ENCODE measurements at regions not wholly inside any gene's neighbourhood (a gene's known extent, or its start where the extent isn't known, plus 50 kb on each side); places are given as distances from the start of the nearest gene placed in this dataset.

GRCh38 chr2:52115750-52116149 is 1083.8 kb upstream of the NRXN1 start:
- H3K27me3 ChIP-seq (ENCODE audit: control insufficient read depth, insufficient read depth, low read length), result no peaks in the 10 kb centered on the region
- H3K4me3 ChIP-seq (ENCODE audit: low read depth, low read length), result no peak overlapping the region
- H3K9me3 ChIP-seq (ENCODE audit: control insufficient read depth, insufficient read depth, low read length), result no peaks in the 10 kb centered on the region
- TF ChIP-seq, protein P1, sequence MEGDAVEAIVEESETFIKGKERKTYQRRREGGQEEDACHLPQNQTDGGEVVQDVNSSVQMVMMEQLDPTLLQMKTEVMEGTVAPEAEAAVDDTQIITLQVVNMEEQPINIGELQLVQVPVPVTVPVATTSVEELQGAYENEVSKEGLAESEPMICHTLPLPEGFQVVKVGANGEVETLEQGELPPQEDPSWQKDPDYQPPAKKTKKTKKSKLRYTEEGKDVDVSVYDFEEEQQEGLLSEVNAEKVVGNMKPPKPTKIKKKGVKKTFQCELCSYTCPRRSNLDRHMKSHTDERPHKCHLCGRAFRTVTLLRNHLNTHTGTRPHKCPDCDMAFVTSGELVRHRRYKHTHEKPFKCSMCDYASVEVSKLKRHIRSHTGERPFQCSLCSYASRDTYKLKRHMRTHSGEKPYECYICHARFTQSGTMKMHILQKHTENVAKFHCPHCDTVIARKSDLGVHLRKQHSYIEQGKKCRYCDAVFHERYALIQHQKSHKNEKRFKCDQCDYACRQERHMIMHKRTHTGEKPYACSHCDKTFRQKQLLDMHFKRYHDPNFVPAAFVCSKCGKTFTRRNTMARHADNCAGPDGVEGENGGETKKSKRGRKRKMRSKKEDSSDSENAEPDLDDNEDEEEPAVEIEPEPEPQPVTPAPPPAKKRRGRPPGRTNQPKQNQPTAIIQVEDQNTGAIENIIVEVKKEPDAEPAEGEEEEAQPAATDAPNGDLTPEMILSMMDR (IDR thresholded peaks at IDR 0.05; ENCODE audit: low read depth, low read length), result no peak
- DNase-seq (ENCODE audit: low read depth, low spot score), result no peak
- no peak overlapping the region for H3K27ac ChIP-seq (ENCODE audit: low read depth, low read length)
- CTCF ChIA-PET, result no interaction called here
- POLR2A ChIA-PET, result no interaction called here

- CTCF ChIA-PET, result no interaction called here
Measured at GRCh38 chr2:52113338-52113737, 1081.4 kb upstream of the NRXN1 start.

DNA sequence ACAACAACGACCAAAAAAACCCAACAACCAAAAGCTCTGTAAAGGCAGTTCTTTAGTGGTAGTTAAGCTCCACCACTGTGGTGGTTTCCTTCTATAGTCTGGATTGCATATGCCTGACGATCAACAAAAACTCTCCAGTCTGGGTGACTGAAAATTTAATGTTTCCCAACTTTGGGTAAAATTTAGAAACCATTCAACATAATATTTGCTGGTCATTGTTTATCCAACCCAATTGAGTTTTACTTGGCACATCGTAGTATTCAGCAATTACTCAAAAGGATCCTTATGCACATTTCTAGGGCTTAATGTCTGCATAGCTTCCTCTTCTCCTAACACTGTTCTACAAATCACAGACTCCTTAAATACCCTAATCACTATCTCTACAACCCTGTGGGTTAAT is 1080.2 kb upstream of the NRXN1 start:
- TF ChIP-seq, protein P1 (IDR thresholded peaks at IDR 0.05; ENCODE audit: low read depth, low read length), result no peak
- Histone ChIP-seq H3K9me3 (ENCODE audit: control insufficient read depth, insufficient read depth, low read length) (peaks cover 5% of the 10 kb centered on the region; the same call in 1 of the 2 replicates), H3K27me3 (ENCODE audit: control insufficient read depth, insufficient read depth, low read length) (no peaks in the 10 kb centered on the region), H3K27ac (ENCODE audit: low read depth, low read length) (no peak overlapping the region), H3K4me3 (ENCODE audit: low read depth, low read length) (no peak overlapping the region)
- ChIA-PET CTCF (no interaction called here), POLR2A (no interaction called here)
- DNase-seq (ENCODE audit: low read depth, low spot score), result no peak

More at GRCh38 chr2:52113338-52113737, 1081.4 kb upstream of the NRXN1 start:
- POLR2A ChIA-PET, result no interaction called here
- H3K4me3 ChIP-seq (ENCODE audit: low read depth, low read length), result no peak overlapping the region
- peaks cover 5% of the 10 kb centered on the region; the same call in 1 of the 2 replicates for H3K9me3 ChIP-seq (ENCODE audit: control insufficient read depth, insufficient read depth, low read length)
- DNase-seq (ENCODE audit: low read depth, low spot score), result peak; percentile 18
- TF ChIP-seq, protein P1 (IDR thresholded peaks at IDR 0.05; ENCODE audit: low read depth, low read length), result no peak
- no peak overlapping the region for H3K27ac ChIP-seq (ENCODE audit: low read depth, low read length)
- H3K27me3 ChIP-seq (ENCODE audit: control insufficient read depth, insufficient read depth, low read length), result no peaks in the 10 kb centered on the region

DNA sequence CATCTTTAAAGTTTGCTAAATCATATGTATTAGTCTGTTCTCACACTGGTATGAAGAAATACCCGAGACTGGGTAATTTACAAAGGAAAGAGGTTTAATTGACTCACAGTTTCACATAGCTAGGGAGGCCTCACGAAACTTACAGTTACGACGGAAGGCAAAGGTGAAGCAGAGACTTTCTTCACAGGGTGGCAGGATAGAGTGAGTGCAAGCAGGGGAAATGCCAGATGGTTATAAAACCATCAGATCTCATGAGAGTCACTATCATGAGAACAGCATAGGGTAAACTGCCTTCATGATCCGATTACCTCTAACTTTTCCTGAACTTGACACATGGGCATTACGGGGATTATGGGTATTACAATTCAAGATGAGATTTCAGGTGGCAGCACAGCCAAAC is 1075.2 kb upstream of the NRXN1 start:
- H3K9me3 ChIP-seq (ENCODE audit: control insufficient read depth, insufficient read depth, low read length), result peaks cover 5% of the 10 kb centered on the region; the same call in 1 of the 2 replicates
- no peaks in the 10 kb centered on the region for H3K27me3 ChIP-seq (ENCODE audit: control insufficient read depth, insufficient read depth, low read length)
- no peak for DNase-seq (ENCODE audit: low read depth, low spot score)
- H3K4me3 ChIP-seq (ENCODE audit: low read depth, low read length), result no peak overlapping the region
- ChIA-PET CTCF (no interaction called here), POLR2A (no interaction called here)
- TF ChIP-seq, protein P1 (IDR thresholded peaks at IDR 0.05; ENCODE audit: low read depth, low read length), result no peak
- H3K27ac ChIP-seq (ENCODE audit: low read depth, low read length), result no peak overlapping the region

GRCh38 chr2:52097071-52097470 is 1065.1 kb upstream of the NRXN1 start:
- H3K9me3 ChIP-seq (ENCODE audit: control insufficient read depth, insufficient read depth, low read length), result no peaks in the 10 kb centered on the region
- ChIA-PET POLR2A (no interaction called here), CTCF (no interaction called here)
- TF ChIP-seq, protein P1 (IDR thresholded peaks at IDR 0.05; ENCODE audit: low read depth, low read length), result no peak
- no peaks in the 10 kb centered on the region for H3K27me3 ChIP-seq (ENCODE audit: control insufficient read depth, insufficient read depth, low read length)
- H3K4me3 ChIP-seq (ENCODE audit: low read depth, low read length), result no peak overlapping the region
- no peak overlapping the region for H3K27ac ChIP-seq (ENCODE audit: low read depth, low read length)
- DNase-seq (ENCODE audit: low read depth, low spot score), result no peak

Measured in AG04450 (cell line).